ELR (cell line): ENCODE measurements at regions not wholly inside any gene's neighbourhood (a gene's known extent, or its start where the extent isn't known, plus 50 kb on each side); places are given as distances from the start of the nearest gene placed in this dataset.
A peak's percentile ranks its signal among the peaks of the same experiment; 100 is the strongest.

Experiments used
- DNase-seq: peaks from one replicate; pipeline ENCODE4 v3.0.0-alpha.2; 2015; ENCODE audit warnings: low read depth

GRCh38 chr12:24473097-24473496 lies 475.8 kb downstream of the BCAT1 start:
- no peak for DNase-seq

DNA sequence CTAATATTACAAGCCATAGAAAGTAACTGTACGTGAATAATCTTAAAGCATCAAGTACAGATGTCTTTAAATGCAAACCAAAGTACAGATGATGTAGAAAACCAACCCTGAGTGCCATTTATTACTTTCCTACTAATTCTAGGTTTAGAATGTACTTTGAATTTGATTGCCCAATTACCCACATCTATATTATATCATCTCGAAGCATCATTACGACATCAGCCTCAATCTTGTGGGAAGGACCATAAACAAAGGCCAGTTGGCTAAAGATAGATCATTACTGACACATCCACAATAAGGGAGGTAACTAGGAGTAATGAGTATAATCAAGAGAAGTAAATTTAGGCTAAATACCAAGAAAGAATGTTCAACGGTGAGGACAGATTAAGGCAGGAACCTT lies 478.9 kb downstream of the BCAT1 start:
- DNase-seq: peak; percentile 17

GRCh38 chr12:24469089-24469488 lies 479.8 kb downstream of the BCAT1 start:
- no peak for DNase-seq

DNA sequence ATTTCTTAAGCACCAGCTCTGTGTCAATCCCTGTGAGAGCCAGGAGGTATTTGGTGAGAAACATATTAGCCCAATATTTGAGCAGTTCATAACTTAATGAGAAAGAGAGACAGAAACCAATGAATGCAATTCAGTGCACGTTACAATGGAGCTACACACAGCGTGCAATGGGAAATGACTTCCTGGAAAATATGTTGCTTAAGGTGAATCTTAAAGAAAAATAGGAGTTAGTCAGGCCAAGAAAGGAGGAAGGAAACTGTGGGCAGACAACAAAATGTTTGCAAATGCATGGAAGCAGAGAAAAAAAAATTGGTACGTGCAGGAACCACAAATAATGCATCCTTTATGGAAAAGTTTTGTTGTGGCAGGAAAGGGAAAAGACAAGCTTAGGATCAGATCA lies 481.7 kb downstream of the BCAT1 start:
- DNase-seq: no peak

- DNase-seq: no peak
Observed at GRCh38 chr12:24463375-24463774, 485.5 kb downstream of the BCAT1 start.

- no peak for DNase-seq
Observed at GRCh38 chr12:24462946-24463345, 486.0 kb downstream of the BCAT1 start.

GRCh38 chr12:24460506-24460905 lies 488.4 kb downstream of the BCAT1 start:
- DNase-seq: no peak

- DNase-seq: no peak
Observed at GRCh38 chr12:24460099-24460498, 488.8 kb downstream of the BCAT1 start.

GRCh38 chr12:24455811-24456210 lies 493.1 kb downstream of the BCAT1 start:
- no peak for DNase-seq

GRCh38 chr12:24447678-24448077 lies 498.2 kb upstream of the SOX5 start:
- DNase-seq: no peak

DNA sequence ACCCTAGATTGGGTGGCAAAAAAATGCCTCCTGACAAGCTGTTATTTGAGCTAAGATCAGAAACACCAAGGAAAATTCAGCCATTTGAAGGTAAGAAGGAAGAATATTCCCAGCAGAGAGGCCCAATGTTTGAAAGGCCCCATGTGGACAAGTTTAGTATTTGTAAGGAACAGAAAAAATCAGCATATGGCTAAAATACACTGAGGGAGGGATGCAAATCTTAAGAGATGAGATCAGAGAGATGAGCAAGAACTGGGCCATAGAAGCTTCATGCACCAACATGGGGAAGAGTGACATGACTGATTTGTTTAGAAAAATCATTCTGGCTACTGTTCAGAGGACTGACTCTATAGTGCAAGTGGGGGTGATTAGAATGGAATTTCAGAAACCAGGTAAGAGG lies 496.8 kb upstream of the SOX5 start:
- peak; percentile 18 for DNase-seq

DNA sequence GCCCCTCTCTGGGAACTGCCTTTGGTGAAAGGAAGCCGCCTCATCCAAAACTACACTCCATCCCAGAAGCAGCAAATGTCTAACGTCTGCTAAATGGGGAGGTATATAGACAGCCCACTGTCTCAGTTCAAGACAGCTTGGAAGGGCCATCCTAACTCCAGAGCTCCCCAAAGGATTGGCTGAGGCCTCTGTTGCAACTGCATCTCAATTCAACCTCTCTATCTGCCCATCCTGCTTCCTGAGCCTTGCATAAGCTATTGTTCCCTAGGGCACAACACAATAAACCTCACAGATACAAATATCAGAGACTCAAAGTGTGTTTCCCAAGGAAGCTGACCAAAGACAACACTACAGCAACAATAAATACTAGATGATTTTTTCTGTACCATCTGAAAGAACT lies 495.2 kb upstream of the SOX5 start:
- DNase-seq: no peak

- DNase-seq: no peak
Observed at GRCh38 chr12:24441458-24441857, 492.0 kb upstream of the SOX5 start.

DNA sequence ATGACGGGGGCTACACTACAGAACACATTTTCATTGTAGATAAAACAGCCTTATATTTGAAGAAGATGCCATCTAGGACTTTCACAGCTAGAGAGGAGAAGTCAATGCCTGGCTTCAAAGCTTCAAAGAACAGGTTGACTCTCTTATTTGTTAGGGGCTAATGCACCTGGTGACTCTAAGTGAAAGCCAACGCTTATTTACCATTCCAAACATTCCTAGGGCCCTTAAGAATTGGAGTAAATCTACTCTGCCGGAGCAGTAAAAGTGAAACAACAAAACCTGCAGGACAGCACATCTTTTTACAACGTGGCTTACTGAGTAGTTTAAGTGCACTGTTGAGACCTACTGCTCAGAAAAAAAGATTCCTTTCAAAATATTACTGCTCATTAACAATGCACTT lies 487.2 kb upstream of the SOX5 start:
- DNase-seq: no peak

DNA sequence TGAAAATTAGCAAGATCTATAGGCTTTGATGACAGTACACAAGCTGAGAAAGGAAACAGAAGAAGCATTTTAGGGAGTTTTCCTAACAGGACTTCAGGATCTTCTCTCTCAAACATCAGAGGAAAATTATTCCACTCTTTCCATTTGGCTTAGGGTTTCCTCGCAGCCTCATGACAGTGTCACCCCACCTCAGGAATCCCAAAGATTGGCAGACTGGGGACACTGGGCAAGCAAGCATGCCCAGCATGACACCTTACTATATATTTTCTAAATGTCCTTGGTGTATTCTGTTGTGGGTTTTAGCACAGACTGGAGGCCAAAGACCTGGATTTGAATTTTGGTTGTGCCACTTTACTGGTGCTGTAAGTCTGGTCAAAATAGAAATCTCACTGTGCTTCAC lies 482.4 kb upstream of the SOX5 start:
- DNase-seq: no peak

DNA sequence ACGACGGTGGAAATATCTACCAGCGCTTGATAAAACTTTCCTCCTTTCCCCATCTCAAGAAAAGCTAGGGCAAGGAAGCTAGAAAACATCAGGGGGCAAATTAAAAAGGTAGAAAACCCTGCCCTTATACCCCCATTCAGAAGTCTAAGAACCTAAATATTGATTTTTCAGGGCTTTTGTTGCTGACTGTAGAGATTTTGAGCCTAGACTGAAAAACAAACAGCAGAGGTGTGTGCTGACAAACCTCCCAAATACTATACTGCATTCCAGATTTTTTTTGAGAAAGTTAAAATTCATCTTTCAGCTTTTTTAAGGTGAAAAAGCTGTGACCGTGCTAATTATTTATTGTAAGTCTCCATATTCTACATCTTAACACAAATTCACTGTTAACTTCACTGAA lies 478.3 kb upstream of the SOX5 start:
- DNase-seq: no peak

DNA sequence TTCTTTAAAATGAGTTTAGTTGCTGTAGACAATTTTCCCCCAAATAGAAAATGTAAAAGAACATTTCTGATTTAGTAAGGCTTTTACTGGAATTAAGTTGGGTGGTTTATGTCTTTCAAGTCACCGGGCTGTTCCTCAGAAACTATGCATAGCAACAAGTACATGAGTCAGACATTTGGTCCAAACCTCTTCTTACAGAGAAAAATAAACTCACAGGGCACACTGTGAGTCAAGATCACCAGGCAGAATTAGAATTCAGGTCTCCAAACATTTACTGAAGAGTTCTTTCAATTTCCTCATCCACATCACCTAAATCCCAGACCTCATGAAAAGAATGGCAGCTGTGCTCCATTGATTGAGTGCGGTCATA lies 476.1 kb upstream of the SOX5 start:
- peak; percentile 59 for DNase-seq

GRCh38 chr12:24424889-24425600 lies 475.6 kb upstream of the SOX5 start:
- no peak for DNase-seq

GRCh38 chr12:24424376-24424775 lies 474.9 kb upstream of the SOX5 start:
- no peak for DNase-seq

GRCh38 chr12:24423611-24424010 lies 474.1 kb upstream of the SOX5 start:
- no peak for DNase-seq

DNA sequence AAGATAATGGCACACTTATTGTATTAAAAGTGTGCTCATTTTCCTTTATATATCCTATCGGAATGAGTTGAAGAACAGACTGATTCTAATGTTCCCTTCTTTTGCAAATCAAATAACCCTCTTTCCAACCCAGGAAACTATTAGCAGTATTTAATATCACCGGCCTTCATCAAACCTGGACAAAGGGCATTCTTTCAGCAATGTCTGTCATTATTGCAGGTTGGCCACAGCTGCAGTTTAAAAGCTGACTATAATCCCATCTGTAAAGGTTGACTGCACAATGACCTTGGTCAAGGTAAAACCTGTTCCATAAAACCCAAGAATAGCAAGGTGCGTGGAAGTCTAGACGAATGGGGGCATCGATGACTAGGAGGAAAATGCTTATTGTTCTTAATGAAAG lies 472.3 kb upstream of the SOX5 start:
- no peak for DNase-seq

DNA sequence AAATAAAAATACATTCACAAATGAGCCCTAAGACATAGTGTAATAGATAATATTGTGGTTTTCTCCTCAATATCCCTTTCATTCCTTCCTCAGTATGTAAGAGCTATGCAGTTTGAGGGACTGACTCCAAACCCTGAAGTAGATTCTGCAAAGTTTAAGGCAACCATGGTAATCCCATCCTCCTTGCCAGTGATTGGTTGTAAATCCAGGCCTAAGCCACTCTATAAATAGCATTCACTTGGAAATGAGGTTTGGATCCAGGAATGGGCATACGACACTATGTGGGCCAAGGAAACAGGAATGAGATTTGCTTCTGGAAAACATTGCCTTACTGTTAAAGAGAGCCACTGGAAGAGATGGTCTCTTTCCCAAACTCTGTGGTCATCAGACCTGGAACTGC lies 468.7 kb upstream of the SOX5 start:
- DNase-seq: no peak

GRCh38 chr12:24416423-24417109 lies 467.1 kb upstream of the SOX5 start:
- no peak for DNase-seq

- DNase-seq: no peak
Observed at GRCh38 chr12:24415934-24416333, 466.5 kb upstream of the SOX5 start.
